ENCODE measurements at regions not wholly inside any gene's neighbourhood (a gene's known extent, or its start where the extent isn't known, plus 50 kb on each side); places are given as distances from the start of the nearest gene placed in this dataset.

GRCh38 chr12:124504273-124505000 is 63.0 kb downstream of the NCOR2 start:
- no peak for DNase-seq

- no peak for DNase-seq
Observed at GRCh38 chr12:124503305-124503704, 64.1 kb downstream of the NCOR2 start.

GRCh38 chr12:124502379-124502778 is 65.0 kb downstream of the NCOR2 start:
- no peak for DNase-seq

GRCh38 chr12:124501827-124502226 is 65.6 kb downstream of the NCOR2 start:
- no peak for DNase-seq

- DNase-seq, result no peak
Observed at GRCh38 chr12:124501112-124501561, 66.3 kb downstream of the NCOR2 start.

- DNase-seq, result no peak
Observed at GRCh38 chr12:124499898-124500244, 67.5 kb downstream of the NCOR2 start.

GRCh38 chr12:124499190-124499753 is 68.1 kb downstream of the NCOR2 start:
- no peak for DNase-seq

GRCh38 chr12:124498275-124499189 is 68.9 kb downstream of the NCOR2 start:
- no peak for DNase-seq

GRCh38 chr12:124497658-124498057 is 69.8 kb downstream of the NCOR2 start:
- no peak for DNase-seq

GRCh38 chr12:124497039-124497438 is 70.4 kb downstream of the NCOR2 start:
- no peak for DNase-seq

- DNase-seq, result no peak
Observed at GRCh38 chr12:124496584-124496983, 70.8 kb downstream of the NCOR2 start.

GRCh38 chr12:124495194-124495983 is 72.0 kb downstream of the NCOR2 start:
- DNase-seq, result no peak

GRCh38 chr12:124494751-124495129 is 72.7 kb downstream of the NCOR2 start:
- DNase-seq, result no peak

GRCh38 chr12:124493809-124494750 is 73.3 kb downstream of the NCOR2 start:
- peak; percentile 66 for DNase-seq

GRCh38 chr12:124492879-124493808 is 74.3 kb downstream of the NCOR2 start:
- DNase-seq, result no peak

GRCh38 chr12:124491856-124492420 is 75.5 kb downstream of the NCOR2 start:
- DNase-seq, result no peak

GRCh38 chr12:124491310-124491709 is 76.1 kb downstream of the NCOR2 start:
- no peak for DNase-seq

GRCh38 chr12:124490584-124491305 is 76.7 kb downstream of the NCOR2 start:
- DNase-seq, result no peak

- no peak for DNase-seq
Observed at GRCh38 chr12:124489915-124490583, 77.4 kb downstream of the NCOR2 start.

Data from CD4-positive, alpha-beta T cell treated with Interleukin-15 for 1 hour (primary cell).